Mesendoderm (in vitro differentiated cells): ENCODE measurements at regions not wholly inside any gene's neighbourhood (a gene's known extent, or its start where the extent isn't known, plus 50 kb on each side); places are given as distances from the start of the nearest gene placed in this dataset.

ENCODE experiments used
- DNase-seq: peaks from one replicate; pipeline ENCODE4 v3.0.0; 2013
- H2AK5ac ChIP-seq: 2 replicates; pipeline ENCODE4 v1.6.1; 2013; ENCODE audit warnings: low read length, inconsistent platforms
- H2BK120ac ChIP-seq: 2 replicates; pipeline ENCODE4 v1.6.1; 2013; ENCODE audit warnings: low read depth, mild to moderate bottlenecking, low read length, moderate library complexity, mixed read lengths
- H2BK15ac ChIP-seq: replicated peaks from 2 replicates; pipeline ENCODE4 v1.6.1; 2013; ENCODE audit warnings: low read depth, mild to moderate bottlenecking, moderate library complexity
- H2BK5ac ChIP-seq: 2 replicates; pipeline ENCODE4 v1.6.1; 2013; ENCODE audit warnings: low read length, inconsistent platforms
- H3K18ac ChIP-seq: 2 replicates; pipeline ENCODE4 v1.6.1; 2013; ENCODE audit warnings: mild to moderate bottlenecking, low read length, mixed read lengths
- H3K23ac ChIP-seq: one replicate; pipeline ENCODE4 v1.6.1; 2013; ENCODE audit warnings: low read length
- H3K27ac ChIP-seq: 2 replicates; pipeline ENCODE4 v1.5.1; 2013; ENCODE audit warnings: low read depth, mild to moderate bottlenecking, inconsistent platforms, low read length, moderate library complexity
- H3K27me3 ChIP-seq: 2 replicates; pipeline ENCODE4 v1.6.1; 2013; ENCODE audit warnings: low read length, control low read depth, mild to moderate bottlenecking, inconsistent platforms; ENCODE audit not compliant: insufficient read depth, poor library complexity
- H3K36me3 ChIP-seq: 2 replicates; pipeline ENCODE4 v1.6.1; 2013; ENCODE audit warnings: low read length, inconsistent platforms; ENCODE audit not compliant: control insufficient read depth, insufficient read depth
- H3K4ac ChIP-seq: one replicate; pipeline ENCODE4 v1.6.1; 2013; ENCODE audit warnings: low read depth, mild to moderate bottlenecking, low read length, moderate library complexity
- H3K4me1 ChIP-seq: 2 replicates; pipeline ENCODE4 v1.6.1; 2013; ENCODE audit warnings: low read depth, low read length, inconsistent platforms; ENCODE audit not compliant: control insufficient read depth
- H3K4me2 ChIP-seq: 2 replicates; pipeline ENCODE4 v1.6.1; 2013; ENCODE audit warnings: low read length
- H3K4me3 ChIP-seq: 2 replicates; pipeline ENCODE4 v1.5.1; 2013; ENCODE audit warnings: mild to moderate bottlenecking, low read length
- H3K56ac ChIP-seq: one replicate; pipeline ENCODE4 v1.6.1; 2013; ENCODE audit warnings: low read length
- H3K79me1 ChIP-seq: 2 replicates; pipeline ENCODE4 v1.6.1; 2013; ENCODE audit warnings: low read length, inconsistent platforms
- H3K79me2 ChIP-seq: 2 replicates; pipeline ENCODE4 v1.6.1; 2013; ENCODE audit warnings: mild to moderate bottlenecking, low read length; ENCODE audit not compliant: control insufficient read depth, insufficient read depth
- H3K9ac ChIP-seq: 2 replicates; pipeline ENCODE4 v1.6.1; 2013; ENCODE audit warnings: low read length, inconsistent platforms
- H4K5ac ChIP-seq: one replicate; pipeline ENCODE4 v1.6.1; 2013; ENCODE audit warnings: low read length
- H4K8ac ChIP-seq: one replicate; pipeline ENCODE4 v1.6.1; 2013; ENCODE audit warnings: low read depth, mild to moderate bottlenecking, control low read depth, low read length, moderate library complexity
- WGBS: extraction: QIAGEN DNeasy Blood & Tissue Kit; methylation state at CpG from one replicate; pipeline ENCODE4 v1.1.7; 2013; ENCODE audit warnings: low lambda C conversion rate, missing lambda C conversion rate; ENCODE audit not compliant: insufficient coverage; ENCODE audit errors: extremely low coverage; 5-methylcytosine and 5-hydroxymethylcytosine counted together

- Histone ChIP-seq H3K9ac (no peak overlapping the region), H2BK5ac (no peak overlapping the region), H3K23ac (no peak overlapping the region), H2BK120ac (no peak overlapping the region), H3K56ac (no peak overlapping the region), H3K4me3 (no peak overlapping the region), H3K79me1 (no peaks in the 10 kb centered on the region), H2AK5ac (no peak overlapping the region), H3K18ac (no peak overlapping the region), H4K8ac (no peak overlapping the region), H3K27me3 (no peaks in the 10 kb centered on the region), H3K4me1 (peaks cover 13% of the 10 kb centered on the region), H3K4ac (no peak overlapping the region), H3K79me2 (no peaks in the 10 kb centered on the region), H2BK15ac (no peak overlapping the region), H4K5ac (no peak overlapping the region), H3K36me3 (no peaks in the 10 kb centered on the region), H3K27ac (no peak overlapping the region), H3K4me2 (no peak overlapping the region)
- WGBS = no CpG with 5 or more reads among the region's 2 CpGs
- no peak for DNase-seq
These were observed 61.5 kb upstream of the FNDC3B start for GRCh38 chr3:171977860-171978259.

GRCh38 chr3:171978390-171978789 is 61.0 kb upstream of the FNDC3B start:
- H3K23ac ChIP-seq = no peak overlapping the region
- no peak overlapping the region for H2BK120ac ChIP-seq
- no peak overlapping the region for H3K18ac ChIP-seq
- no peak overlapping the region for H3K56ac ChIP-seq
- no CpG with 5 or more reads among the region's 5 CpGs for WGBS
- peaks cover 13% of the 10 kb centered on the region for H3K4me1 ChIP-seq
- H2AK5ac ChIP-seq = no peak overlapping the region
- H3K36me3 ChIP-seq = no peaks in the 10 kb centered on the region
- no peak overlapping the region for H2BK5ac ChIP-seq
- no peak overlapping the region for H2BK15ac ChIP-seq
- no peak overlapping the region for H3K4me3 ChIP-seq
- no peak overlapping the region for H3K9ac ChIP-seq
- H3K4me2 ChIP-seq = no peak overlapping the region
- no peak for DNase-seq
- no peak overlapping the region for H4K5ac ChIP-seq
- H4K8ac ChIP-seq = no peak overlapping the region
- no peaks in the 10 kb centered on the region for H3K79me1 ChIP-seq
- no peak overlapping the region for H3K27ac ChIP-seq
- H3K79me2 ChIP-seq = no peaks in the 10 kb centered on the region
- H3K27me3 ChIP-seq = no peaks in the 10 kb centered on the region
- H3K4ac ChIP-seq = no peak overlapping the region

- no peak overlapping the region for H3K23ac ChIP-seq
- H4K8ac ChIP-seq = no peak overlapping the region
- H3K27ac ChIP-seq = no peak overlapping the region
- no peaks in the 10 kb centered on the region for H3K79me2 ChIP-seq
- H4K5ac ChIP-seq = no peak overlapping the region
- no peak overlapping the region for H3K56ac ChIP-seq
- no peak overlapping the region for H2BK120ac ChIP-seq
- H3K4me1 ChIP-seq = peaks cover 13% of the 10 kb centered on the region
- no peaks in the 10 kb centered on the region for H3K79me1 ChIP-seq
- no CpG with 5 or more reads among the region's 8 CpGs for WGBS
- no peak overlapping the region for H3K9ac ChIP-seq
- no peak overlapping the region for H3K4ac ChIP-seq
- no peaks in the 10 kb centered on the region for H3K36me3 ChIP-seq
- no peak for DNase-seq
- H2AK5ac ChIP-seq = no peak overlapping the region
- no peak overlapping the region for H3K18ac ChIP-seq
- no peak overlapping the region for H2BK5ac ChIP-seq
- H3K4me2 ChIP-seq = no peak overlapping the region
- no peaks in the 10 kb centered on the region for H3K27me3 ChIP-seq
- no peak overlapping the region for H2BK15ac ChIP-seq
- no peak overlapping the region for H3K4me3 ChIP-seq
These were observed 60.3 kb upstream of the FNDC3B start for GRCh38 chr3:171979081-171979480.

- Histone ChIP-seq H3K4me3 (no peak overlapping the region), H3K9ac (no peak overlapping the region), H2BK120ac (no peak overlapping the region), H3K27ac (no peak overlapping the region), H3K18ac (no peak overlapping the region), H3K4ac (no peak overlapping the region), H4K5ac (no peak overlapping the region), H3K4me2 (no peak overlapping the region), H3K36me3 (no peaks in the 10 kb centered on the region), H3K79me1 (no peaks in the 10 kb centered on the region), H3K4me1 (peaks cover 5% of the 10 kb centered on the region), H3K27me3 (no peaks in the 10 kb centered on the region), H3K23ac (no peak overlapping the region), H2AK5ac (no peak overlapping the region), H2BK5ac (no peak overlapping the region), H3K56ac (no peak overlapping the region), H4K8ac (no peak overlapping the region), H3K79me2 (no peaks in the 10 kb centered on the region), H2BK15ac (no peak overlapping the region)
- no CpG with 5 or more reads among the region's 2 CpGs for WGBS
- peak; percentile 44 for DNase-seq
These were observed 58.7 kb upstream of the FNDC3B start for GRCh38 chr3:171980578-171981270.

- no peak for DNase-seq
- Histone ChIP-seq H2BK5ac (no peak overlapping the region), H3K4me3 (no peak overlapping the region), H3K27me3 (no peaks in the 10 kb centered on the region), H3K9ac (no peak overlapping the region), H3K56ac (no peak overlapping the region), H4K5ac (no peak overlapping the region), H3K36me3 (no peaks in the 10 kb centered on the region), H3K23ac (no peak overlapping the region), H3K4me2 (no peak overlapping the region), H2BK15ac (no peak overlapping the region), H3K79me1 (no peaks in the 10 kb centered on the region), H3K27ac (no peak overlapping the region), H3K4me1 (peaks cover 2% of the 10 kb centered on the region), H3K79me2 (no peaks in the 10 kb centered on the region), H3K18ac (no peak overlapping the region), H2BK120ac (no peak overlapping the region), H4K8ac (no peak overlapping the region), H2AK5ac (no peak overlapping the region), H3K4ac (no peak overlapping the region)
- no CpG with 5 or more reads among the region's 1 CpG for WGBS
These were observed 58.1 kb upstream of the FNDC3B start for GRCh38 chr3:171981271-171981605.

GRCh38 chr3:171982828-171983227 is 56.5 kb upstream of the FNDC3B start:
- Histone ChIP-seq H3K23ac (no peak overlapping the region), H3K27me3 (no peaks in the 10 kb centered on the region), H3K79me2 (no peaks in the 10 kb centered on the region), H3K4me2 (no peak overlapping the region), H3K4me1 (peaks cover 2% of the 10 kb centered on the region), H4K8ac (no peak overlapping the region), H3K79me1 (no peaks in the 10 kb centered on the region), H2BK120ac (no peak overlapping the region), H3K56ac (no peak overlapping the region), H3K36me3 (no peaks in the 10 kb centered on the region), H3K9ac (no peak overlapping the region), H2AK5ac (no peak overlapping the region), H3K18ac (no peak overlapping the region), H4K5ac (no peak overlapping the region), H2BK5ac (no peak overlapping the region), H3K4me3 (no peak overlapping the region), H3K4ac (no peak overlapping the region), H3K27ac (no peak overlapping the region), H2BK15ac (no peak overlapping the region)
- DNase-seq = no peak
- no CpG with 5 or more reads among the region's 2 CpGs for WGBS
